HCT116 (cell line): ENCODE measurements at regions not wholly inside any gene's neighbourhood (a gene's known extent, or its start where the extent isn't known, plus 50 kb on each side); places are given as distances from the start of the nearest gene placed in this dataset.

Source experiments
- ATAC-seq: fragments of 200-7000 bp; cut with Tn5 transposase; 2 replicates; pipeline ENCODE4 v1.9.1; 2020; ENCODE audit warnings: mild to moderate bottlenecking, moderate library complexity
- BruUV-seq: library from RNA; stranded (reverse); fragments of 400-500 nt; replicated peaks from 2 replicates; lab custom pipeline; 2021; lab: Mats Ljungman, UMichigan
- CTCF ChIA-PET: fragments of 300-600 bp; sonication (Branson Sonifier 250); formaldehyde crosslinking; loops from one replicate; lab custom pipeline; 2021; ENCODE audit warnings: antibody characterized with exemption; lab: Charles Lee
- POLR2A ChIA-PET: fragments of 300-600, 350-600 bp; sonication (Branson Sonifier 250); formaldehyde crosslinking; loops from one replicate; lab custom pipeline; 2021; ENCODE audit warnings: antibody characterized with exemption; lab: Charles Lee
- RAD21 ChIA-PET, 2 experiments: fragments of 300-600 bp; sonication (Branson Sonifier 250); formaldehyde crosslinking; loops; one replicate each; lab custom pipeline; 2023; ENCODE audit warnings: low total read pairs in 2 of 2; ENCODE audit not compliant: uncharacterized antibody in 2 of 2, unreplicated experiment in 2 of 2, low non-redundant PET in 1 of 2; lab: Charles Lee
- DNase-seq: peaks from one replicate; pipeline ENCODE4 v3.0.0-alpha.2; 2010; ENCODE audit warnings: low read depth, low spot score
- H2AFZ ChIP-seq: fragments of 200-600 bp; shearing (Covaris generic), sonication (generic); 2 replicates; pipeline ENCODE4 v1.6.1; 2017; ENCODE audit warnings: low read depth, mixed run types, mixed read lengths, antibody characterized with exemption, low read length; ENCODE audit not compliant: poor library complexity, severe bottlenecking
- H3K27ac ChIP-seq: 2 replicates; pipeline ENCODE4 v1.5.1; 2012; ENCODE audit warnings: low read depth, low read length
- H3K27me3 ChIP-seq: fragments of 200-600 bp; sonication (generic); 2 replicates; pipeline ENCODE4 v1.6.1; 2016; ENCODE audit warnings: mixed run types, low read length, mixed read lengths; ENCODE audit not compliant: insufficient read depth
- H3K36me3 ChIP-seq, 2 experiments: fragments of 200-500 bp in 1 of 2; fragments of 200-600 bp in 1 of 2; sonication (Bioruptor generic) in 1 of 2; sonication (generic) in 1 of 2; 2 replicates each; pipeline versions ENCODE4 v1.5.1 to v1.6.1; 2014 to 2016; ENCODE audit warnings: low read length in 2 of 2, inconsistent platforms in 1 of 2, mixed read lengths in 1 of 2, mixed run types in 1 of 2; ENCODE audit not compliant: insufficient read depth in 2 of 2, control insufficient read depth in 1 of 2
- H3K4me1 ChIP-seq, 2 experiments: fragments of 200-600 bp in 1 of 2; sonication (generic) in 1 of 2; 2 replicates each; pipeline versions ENCODE4 v1.5.1 to v1.6.1; 2012 to 2017; ENCODE audit warnings: low read length in 2 of 2, inconsistent platforms in 1 of 2, mild to moderate bottlenecking in 1 of 2, mixed read lengths in 1 of 2, mixed run types in 1 of 2, moderate library complexity in 1 of 2; ENCODE audit not compliant: insufficient read depth in 2 of 2, control insufficient read depth in 1 of 2
- H3K4me2 ChIP-seq: fragments of 200-600 bp; sonication (generic); 2 replicates; pipeline ENCODE4 v1.6.1; 2017; ENCODE audit warnings: mixed run types, low read length, mixed read lengths
- H3K4me3 ChIP-seq, 2 experiments: fragments of 200-600 bp in 1 of 2; sonication (generic) in 1 of 2; replicated peaks in 1 of 2; 2 replicates each; pipeline ENCODE4 v1.5.1; 2011 to 2016; ENCODE audit warnings: low read length in 2 of 2, control low read depth in 1 of 2, low read depth in 1 of 2, mild to moderate bottlenecking in 1 of 2, mixed read lengths in 1 of 2, mixed run types in 1 of 2
- H3K79me2 ChIP-seq: fragments of 200-600 bp; sonication (generic); 2 replicates; pipeline ENCODE4 v1.6.1; 2017; ENCODE audit warnings: mild to moderate bottlenecking, mixed run types, low read length, moderate library complexity, mixed read lengths; ENCODE audit not compliant: insufficient read depth
- H3K9ac ChIP-seq: fragments of 200-600 bp; sonication (generic); 2 replicates; pipeline ENCODE4 v1.6.1; 2016; ENCODE audit warnings: low read length, mixed read lengths
- H3K9me2 ChIP-seq: fragments of 200-600 bp; sonication (generic), shearing (Covaris generic); 2 replicates; pipeline ENCODE4 v1.6.1; 2017; ENCODE audit warnings: mixed run types, mild to moderate bottlenecking, moderate library complexity; ENCODE audit not compliant: insufficient read depth
- H3K9me3 ChIP-seq, 2 experiments: fragments of 200-500 bp in 1 of 2; fragments of 200-600 bp in 1 of 2; sonication (Bioruptor generic) in 1 of 2; sonication (generic) in 1 of 2; 2 replicates each; pipeline ENCODE4 v1.6.1; 2014 to 2017; ENCODE audit warnings: low read length in 2 of 2, mixed read lengths in 2 of 2, inconsistent platforms in 1 of 2, low read depth in 1 of 2, mild to moderate bottlenecking in 1 of 2, mixed run types in 1 of 2, moderate library complexity in 1 of 2; ENCODE audit not compliant: control insufficient read depth in 1 of 2, insufficient read depth in 1 of 2
- H4K20me1 ChIP-seq: fragments of 200-600 bp; sonication (generic), shearing (Covaris generic); 2 replicates; pipeline ENCODE4 v1.6.1; 2017; ENCODE audit warnings: mixed run types, mild to moderate bottlenecking, moderate library complexity; ENCODE audit not compliant: insufficient read depth
- ATF3 ChIP-seq: IDR thresholded peaks from 2 replicates; pipeline ENCODE4 v1.6.1; 2012
- CBX3 ChIP-seq: IDR thresholded peaks from 2 replicates; pipeline ENCODE4 v1.6.1; 2012; ENCODE audit warnings: low read depth
- CTCF ChIP-seq, 3 experiments: fragments of 200-600 bp in 1 of 3; sonication (generic) in 1 of 3; IDR thresholded peaks in 2 of 3; conservative IDR thresholded peaks in 1 of 3; 2 replicates each; pipeline ENCODE4 v1.5.1; 2012 to 2017; ENCODE audit warnings: low read depth in 2 of 3, low read length in 2 of 3, antibody characterized with exemption in 1 of 3, borderline replicate concordance in 1 of 3, control low read depth in 1 of 3, mild to moderate bottlenecking in 1 of 3, mixed read lengths in 1 of 3, mixed run types in 1 of 3, moderate library complexity in 1 of 3; ENCODE audit not compliant: insufficient read depth in 1 of 3
- ELF1 ChIP-seq: IDR thresholded peaks from 2 replicates; pipeline ENCODE4 v1.6.1; 2012; ENCODE audit warnings: low read depth, borderline replicate concordance
- EZH2phosphoT487 ChIP-seq: fragments of 200-600 bp; IDR thresholded peaks from 2 replicates; pipeline ENCODE4 v1.6.1; 2018; ENCODE audit warnings: antibody characterized with exemption, borderline replicate concordance
- JUND ChIP-seq: IDR thresholded peaks from 2 replicates; pipeline ENCODE4 v1.6.1; 2012
- POLR2AphosphoS5 ChIP-seq: IDR thresholded peaks from 2 replicates; pipeline ENCODE4 v1.6.1; 2011; ENCODE audit warnings: mild to moderate bottlenecking, low read depth, low read length, moderate library complexity
- REST ChIP-seq: IDR thresholded peaks from 2 replicates; pipeline ENCODE4 v1.6.1; 2012; ENCODE audit warnings: low read depth
- SIN3A ChIP-seq: IDR thresholded peaks from 2 replicates; pipeline ENCODE4 v1.6.1; 2012; ENCODE audit warnings: low read depth
- SRF ChIP-seq: IDR thresholded peaks from 2 replicates; pipeline ENCODE4 v1.6.1; 2012; ENCODE audit warnings: low read depth
- YY1 ChIP-seq: IDR thresholded peaks from 2 replicates; pipeline ENCODE4 v1.6.1; 2011; ENCODE audit warnings: low read length, low read depth, moderate library complexity, mild to moderate bottlenecking; ENCODE audit not compliant: insufficient replicate concordance; ENCODE audit errors: extremely low read depth
- ZFX ChIP-seq: fragments of 450-650 bp; IDR thresholded peaks from 2 replicates; pipeline ENCODE4 v1.6.1; 2017
- intact Hi-C: fragments of 100-400 bp; cut with micrococcal nuclease; formaldehyde crosslinking; loops from 2 replicates; pipeline ENCODE4 v1.10.0; 2022

- Histone ChIP-seq H3K4me2 (no peak overlapping the region), H3K27ac (no peak overlapping the region), H3K4me1 (no peaks in the 10 kb centered on the region), H3K79me2 (no peaks in the 10 kb centered on the region), H3K9ac (no peak overlapping the region), H3K27me3 (peaks cover 14% of the 10 kb centered on the region; the same call in 1 of the 2 replicates), H3K36me3 (no peaks in the 10 kb centered on the region), H3K4me3 (no peak overlapping the region), H4K20me1 (no peaks in the 10 kb centered on the region), H2AFZ (no peak overlapping the region), H3K9me3 (no peaks in the 10 kb centered on the region), H3K9me2 (no peaks in the 10 kb centered on the region)
- intact Hi-C loops: no loop called here
- DNase-seq: no peak
- CTCF ChIA-PET: no interaction called here
- no peak for ATAC-seq
- POLR2A ChIA-PET: no interaction called here
- RAD21 ChIA-PET: no interaction called here
- no peak for TF ChIP-seq ELF1
- TF ChIP-seq ZFX: no peak
- no peak for TF ChIP-seq SRF
- TF ChIP-seq CTCF (IDR thresholded peaks at IDR 0.05 in 2 of 3, conservative IDR thresholded peaks at IDR 0.05 in 1 of 3; ENCODE audit: borderline replicate concordance in 1 of 3, insufficient read depth in 1 of 3, low read depth in 2 of 3, low read length in 2 of 3): no peak
- no peak for TF ChIP-seq ATF3
- no peak for TF ChIP-seq POLR2AphosphoS5
- TF ChIP-seq CBX3: no peak
- no peak for TF ChIP-seq SIN3A
- TF ChIP-seq EZH2phosphoT487: no peak
- no peak for TF ChIP-seq JUND
- no peak for TF ChIP-seq REST
- TF ChIP-seq YY1: no peak
- BruUV-seq: no TSS peak
These were observed 207.8 kb upstream of the KIT start for GRCh38 chr4:54449999-54450398.
